K562 (cell line): ENCODE measurements at regions not wholly inside any gene's neighbourhood (a gene's known extent, or its start where the extent isn't known, plus 50 kb on each side); places are given as distances from the start of the nearest gene placed in this dataset.

Experiments used
- MAFF ChIP-seq: IDR thresholded peaks from 2 replicates; pipeline ENCODE4 v1.6.1; 2012; ENCODE audit warnings: low read length, improper control_type of control experiment
- ZNF133 ChIP-seq: fragments of 250-450 bp; sonication (Bioruptor Pico); IDR thresholded peaks from 2 replicates; pipeline ENCODE4 v1.4.0; 2020; ENCODE audit warnings: mild to moderate bottlenecking
- TF ChIP-seq, protein P1 (sequence below), 2 experiments: fragments of 450-650 bp; formaldehyde crosslinking in 1 of 2; IDR thresholded peaks; 2 replicates each; pipeline versions ENCODE4 v1.4.0 to v1.6.1; 2014 to 2020; ENCODE audit warnings: mild to moderate bottlenecking in 2 of 2, borderline replicate concordance in 1 of 2, low read depth in 1 of 2
- TF ChIP-seq, protein P2 (sequence below), 2 experiments: fragments of 450-650 bp in 1 of 2; sonication (generic) in 1 of 2; formaldehyde crosslinking in 1 of 2; IDR thresholded peaks in 1 of 2; conservative IDR thresholded peaks in 1 of 2; 2 replicates each; pipeline versions ENCODE4 v1.6.1 to v1.8.1; 2016 to 2023; ENCODE audit warnings: mild to moderate bottlenecking in 2 of 2, moderate library complexity in 2 of 2, inconsistent platforms in 1 of 2, missing genetic modification reagents in 1 of 2
- TF ChIP-seq, protein P3 (sequence below): fragments of 450-650 bp; IDR thresholded peaks from 2 replicates; pipeline ENCODE4 v1.7.0; 2016; ENCODE audit warnings: borderline replicate concordance

DNA sequence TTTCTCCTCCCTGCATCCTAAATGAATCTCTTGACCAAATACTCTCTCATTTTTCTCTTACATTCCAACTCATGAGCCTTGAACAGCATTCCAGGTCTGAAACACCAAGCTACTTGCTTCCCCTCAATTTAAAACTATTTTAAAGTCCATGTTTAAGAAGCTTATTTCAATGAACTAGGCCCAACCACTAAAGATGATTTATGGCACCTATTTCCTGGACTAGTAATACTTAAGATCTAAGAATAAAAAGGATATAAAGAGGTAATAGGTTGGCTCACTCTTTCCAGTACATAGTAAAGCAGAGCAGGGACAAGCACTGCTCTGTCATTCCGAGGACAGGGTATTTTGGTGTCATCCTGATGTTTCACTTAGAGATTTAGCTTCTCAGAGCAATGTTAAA, 219.3 kb upstream of the TMCO5A start (continued):
- TF ChIP-seq, protein P1, sequence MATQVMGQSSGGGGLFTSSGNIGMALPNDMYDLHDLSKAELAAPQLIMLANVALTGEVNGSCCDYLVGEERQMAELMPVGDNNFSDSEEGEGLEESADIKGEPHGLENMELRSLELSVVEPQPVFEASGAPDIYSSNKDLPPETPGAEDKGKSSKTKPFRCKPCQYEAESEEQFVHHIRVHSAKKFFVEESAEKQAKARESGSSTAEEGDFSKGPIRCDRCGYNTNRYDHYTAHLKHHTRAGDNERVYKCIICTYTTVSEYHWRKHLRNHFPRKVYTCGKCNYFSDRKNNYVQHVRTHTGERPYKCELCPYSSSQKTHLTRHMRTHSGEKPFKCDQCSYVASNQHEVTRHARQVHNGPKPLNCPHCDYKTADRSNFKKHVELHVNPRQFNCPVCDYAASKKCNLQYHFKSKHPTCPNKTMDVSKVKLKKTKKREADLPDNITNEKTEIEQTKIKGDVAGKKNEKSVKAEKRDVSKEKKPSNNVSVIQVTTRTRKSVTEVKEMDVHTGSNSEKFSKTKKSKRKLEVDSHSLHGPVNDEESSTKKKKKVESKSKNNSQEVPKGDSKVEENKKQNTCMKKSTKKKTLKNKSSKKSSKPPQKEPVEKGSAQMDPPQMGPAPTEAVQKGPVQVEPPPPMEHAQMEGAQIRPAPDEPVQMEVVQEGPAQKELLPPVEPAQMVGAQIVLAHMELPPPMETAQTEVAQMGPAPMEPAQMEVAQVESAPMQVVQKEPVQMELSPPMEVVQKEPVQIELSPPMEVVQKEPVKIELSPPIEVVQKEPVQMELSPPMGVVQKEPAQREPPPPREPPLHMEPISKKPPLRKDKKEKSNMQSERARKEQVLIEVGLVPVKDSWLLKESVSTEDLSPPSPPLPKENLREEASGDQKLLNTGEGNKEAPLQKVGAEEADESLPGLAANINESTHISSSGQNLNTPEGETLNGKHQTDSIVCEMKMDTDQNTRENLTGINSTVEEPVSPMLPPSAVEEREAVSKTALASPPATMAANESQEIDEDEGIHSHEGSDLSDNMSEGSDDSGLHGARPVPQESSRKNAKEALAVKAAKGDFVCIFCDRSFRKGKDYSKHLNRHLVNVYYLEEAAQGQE (IDR thresholded peaks at IDR 0.05; ENCODE audit: borderline replicate concordance) = no peak
- TF ChIP-seq, protein P1 (CRISPR knock-in tag; IDR thresholded peaks at IDR 0.05; ENCODE audit: low read depth) = no peak
- TF ChIP-seq ZNF133 (CRISPR knock-in tag) = no peak
- TF ChIP-seq, protein P2, sequence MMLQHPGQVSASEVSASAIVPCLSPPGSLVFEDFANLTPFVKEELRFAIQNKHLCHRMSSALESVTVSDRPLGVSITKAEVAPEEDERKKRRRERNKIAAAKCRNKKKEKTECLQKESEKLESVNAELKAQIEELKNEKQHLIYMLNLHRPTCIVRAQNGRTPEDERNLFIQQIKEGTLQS (IDR thresholded peaks at IDR 0.05) = no peak
- TF ChIP-seq, protein P2 (CRISPR knock-in tag; conservative IDR thresholded peaks at IDR 0.05) = no peak
- TF ChIP-seq, protein P3, sequence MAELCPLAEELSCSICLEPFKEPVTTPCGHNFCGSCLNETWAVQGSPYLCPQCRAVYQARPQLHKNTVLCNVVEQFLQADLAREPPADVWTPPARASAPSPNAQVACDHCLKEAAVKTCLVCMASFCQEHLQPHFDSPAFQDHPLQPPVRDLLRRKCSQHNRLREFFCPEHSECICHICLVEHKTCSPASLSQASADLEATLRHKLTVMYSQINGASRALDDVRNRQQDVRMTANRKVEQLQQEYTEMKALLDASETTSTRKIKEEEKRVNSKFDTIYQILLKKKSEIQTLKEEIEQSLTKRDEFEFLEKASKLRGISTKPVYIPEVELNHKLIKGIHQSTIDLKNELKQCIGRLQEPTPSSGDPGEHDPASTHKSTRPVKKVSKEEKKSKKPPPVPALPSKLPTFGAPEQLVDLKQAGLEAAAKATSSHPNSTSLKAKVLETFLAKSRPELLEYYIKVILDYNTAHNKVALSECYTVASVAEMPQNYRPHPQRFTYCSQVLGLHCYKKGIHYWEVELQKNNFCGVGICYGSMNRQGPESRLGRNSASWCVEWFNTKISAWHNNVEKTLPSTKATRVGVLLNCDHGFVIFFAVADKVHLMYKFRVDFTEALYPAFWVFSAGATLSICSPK = no peak
- no peak for TF ChIP-seq MAFF
